WTC11 (cell line): ENCODE measurements at regions not wholly inside any gene's neighbourhood (a gene's known extent, or its start where the extent isn't known, plus 50 kb on each side); places are given as distances from the start of the nearest gene placed in this dataset.

ENCODE experiments used
- ZNF121 ChIP-seq: sonication (generic); formaldehyde crosslinking; IDR thresholded peaks from 2 replicates; pipeline ENCODE4 v1.8.0; 2023; ENCODE audit warnings: missing genetic modification reagents
- ZNF263 ChIP-seq: sonication (generic); formaldehyde crosslinking; IDR thresholded peaks from 2 replicates; pipeline ENCODE4 v1.8.1; 2022; ENCODE audit warnings: low read depth, mild to moderate bottlenecking, moderate library complexity, missing genetic modification reagents
- TF ChIP-seq, protein P1 (sequence below): fragments of 200-600 bp; IDR thresholded peaks from 2 replicates; pipeline ENCODE4 v1.8.0; 2022; ENCODE audit warnings: antibody characterized with exemption
- TF ChIP-seq, protein P2 (sequence below): sonication (generic); formaldehyde crosslinking; conservative IDR thresholded peaks from 2 replicates; pipeline ENCODE4 v1.8.1; 2023; ENCODE audit warnings: mild to moderate bottlenecking, low read depth, missing genetic modification reagents, moderate library complexity

GRCh38 chr5:74241751-74242140, 398.8 kb downstream of the ENC1 start:
- no peak for TF ChIP-seq ZNF263 (CRISPR knock-in tag)
- TF ChIP-seq, protein P1, sequence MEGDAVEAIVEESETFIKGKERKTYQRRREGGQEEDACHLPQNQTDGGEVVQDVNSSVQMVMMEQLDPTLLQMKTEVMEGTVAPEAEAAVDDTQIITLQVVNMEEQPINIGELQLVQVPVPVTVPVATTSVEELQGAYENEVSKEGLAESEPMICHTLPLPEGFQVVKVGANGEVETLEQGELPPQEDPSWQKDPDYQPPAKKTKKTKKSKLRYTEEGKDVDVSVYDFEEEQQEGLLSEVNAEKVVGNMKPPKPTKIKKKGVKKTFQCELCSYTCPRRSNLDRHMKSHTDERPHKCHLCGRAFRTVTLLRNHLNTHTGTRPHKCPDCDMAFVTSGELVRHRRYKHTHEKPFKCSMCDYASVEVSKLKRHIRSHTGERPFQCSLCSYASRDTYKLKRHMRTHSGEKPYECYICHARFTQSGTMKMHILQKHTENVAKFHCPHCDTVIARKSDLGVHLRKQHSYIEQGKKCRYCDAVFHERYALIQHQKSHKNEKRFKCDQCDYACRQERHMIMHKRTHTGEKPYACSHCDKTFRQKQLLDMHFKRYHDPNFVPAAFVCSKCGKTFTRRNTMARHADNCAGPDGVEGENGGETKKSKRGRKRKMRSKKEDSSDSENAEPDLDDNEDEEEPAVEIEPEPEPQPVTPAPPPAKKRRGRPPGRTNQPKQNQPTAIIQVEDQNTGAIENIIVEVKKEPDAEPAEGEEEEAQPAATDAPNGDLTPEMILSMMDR, result no peak
- no peak for TF ChIP-seq ZNF121 (CRISPR knock-in tag)
- TF ChIP-seq, protein P2, sequence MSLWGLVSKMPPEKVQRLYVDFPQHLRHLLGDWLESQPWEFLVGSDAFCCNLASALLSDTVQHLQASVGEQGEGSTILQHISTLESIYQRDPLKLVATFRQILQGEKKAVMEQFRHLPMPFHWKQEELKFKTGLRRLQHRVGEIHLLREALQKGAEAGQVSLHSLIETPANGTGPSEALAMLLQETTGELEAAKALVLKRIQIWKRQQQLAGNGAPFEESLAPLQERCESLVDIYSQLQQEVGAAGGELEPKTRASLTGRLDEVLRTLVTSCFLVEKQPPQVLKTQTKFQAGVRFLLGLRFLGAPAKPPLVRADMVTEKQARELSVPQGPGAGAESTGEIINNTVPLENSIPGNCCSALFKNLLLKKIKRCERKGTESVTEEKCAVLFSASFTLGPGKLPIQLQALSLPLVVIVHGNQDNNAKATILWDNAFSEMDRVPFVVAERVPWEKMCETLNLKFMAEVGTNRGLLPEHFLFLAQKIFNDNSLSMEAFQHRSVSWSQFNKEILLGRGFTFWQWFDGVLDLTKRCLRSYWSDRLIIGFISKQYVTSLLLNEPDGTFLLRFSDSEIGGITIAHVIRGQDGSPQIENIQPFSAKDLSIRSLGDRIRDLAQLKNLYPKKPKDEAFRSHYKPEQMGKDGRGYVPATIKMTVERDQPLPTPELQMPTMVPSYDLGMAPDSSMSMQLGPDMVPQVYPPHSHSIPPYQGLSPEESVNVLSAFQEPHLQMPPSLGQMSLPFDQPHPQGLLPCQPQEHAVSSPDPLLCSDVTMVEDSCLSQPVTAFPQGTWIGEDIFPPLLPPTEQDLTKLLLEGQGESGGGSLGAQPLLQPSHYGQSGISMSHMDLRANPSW (CRISPR knock-in tag), result no peak
